ENCODE measurements at regions not wholly inside any gene's neighbourhood (a gene's known extent, or its start where the extent isn't known, plus 50 kb on each side); places are given as distances from the start of the nearest gene placed in this dataset.

DNA sequence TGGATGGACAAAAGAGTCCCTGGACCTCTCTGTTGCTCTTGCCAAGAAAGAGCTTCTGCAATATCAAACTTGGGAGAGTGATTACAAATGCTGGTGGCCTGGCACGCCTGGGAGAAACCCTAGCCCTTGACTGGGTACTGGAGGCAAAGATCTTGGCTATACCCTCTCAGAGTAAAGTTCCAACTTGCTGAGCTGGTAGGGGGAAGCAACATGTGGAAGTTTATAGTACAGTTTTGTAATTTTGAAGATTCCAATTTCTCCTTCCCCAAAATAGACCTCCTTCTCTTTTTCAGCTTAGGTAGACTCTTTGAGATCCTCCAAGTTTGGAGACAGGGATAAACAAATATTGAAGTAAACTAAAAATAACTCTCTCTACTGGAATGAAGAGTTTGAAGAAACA is 645.3 kb downstream of the NR4A2 start:
- Histone ChIP-seq H3K79me1 (ENCODE audit: insufficient read depth, low read depth, low read length, poor library complexity, severe bottlenecking) (no peaks in the 10 kb centered on the region), H3K56ac (ENCODE audit: insufficient read length, low read depth, low read length) (no peak overlapping the region), H3T11ph (ENCODE audit: low read length) (no peak overlapping the region), H4K5ac (ENCODE audit: insufficient read length, low read depth, low read length) (no peak overlapping the region), H2BK5ac (ENCODE audit: insufficient read length, low read length) (no peak overlapping the region), H2BK120ac (ENCODE audit: low read depth, low read length, poor library complexity, severe bottlenecking) (no peak overlapping the region), H3K4me1 (ENCODE audit: insufficient read depth, low read length) (no peaks in the 10 kb centered on the region), H3K23me2 (ENCODE audit: insufficient read length, low read depth, low read length, poor library complexity, severe bottlenecking) (no peaks in the 10 kb centered on the region), H3K27ac (ENCODE audit: insufficient read length, low read depth, low read length) (no peak overlapping the region), H2AK5ac (ENCODE audit: insufficient read length, low read length) (no peak overlapping the region), H3K9me3 (ENCODE audit: control insufficient read depth, low read depth, low read length) (no peaks in the 10 kb centered on the region), H2AFZ (ENCODE audit: low read length) (no peak overlapping the region), H3K27me3 (ENCODE audit: insufficient read depth, low read length) (no peaks in the 10 kb centered on the region), H3K79me2 (ENCODE audit: insufficient read depth, low read length) (no peaks in the 10 kb centered on the region), H2BK12ac (ENCODE audit: insufficient read length, low read depth, low read length) (no peak overlapping the region), H3K14ac (ENCODE audit: insufficient read depth, low read length) (no peak overlapping the region), H3K18ac (ENCODE audit: insufficient read length, low read depth, low read length) (no peak overlapping the region), H2BK15ac (ENCODE audit: low read depth, low read length) (no peak overlapping the region), H3K4ac (ENCODE audit: low read depth, low read length) (no peak overlapping the region), H2BK20ac (ENCODE audit: low read depth, low read length, poor library complexity, severe bottlenecking) (no peak overlapping the region), H4K91ac (ENCODE audit: insufficient read length, low read depth, low read length) (no peak overlapping the region), H3K4me2 (ENCODE audit: insufficient read depth, insufficient read length, low read length) (no peak overlapping the region), H4K20me1 (ENCODE audit: control insufficient read depth, insufficient read depth, insufficient read length) (no peaks in the 10 kb centered on the region), H4K8ac (replicated peaks; ENCODE audit: insufficient read length, low read depth, low read length) (no peak overlapping the region), H3K9ac (ENCODE audit: extremely low read depth, insufficient read length, low read length) (no peak overlapping the region), H3K23ac (ENCODE audit: insufficient read length, low read depth, low read length) (no peak overlapping the region)
- Mint-ChIP-seq H3K9me3 (no peaks in the 10 kb centered on the region), H3K4me1 (no peaks in the 10 kb centered on the region), H3K27ac (no peak overlapping the region), H3K36me3 (ENCODE audit: insufficient read depth in 1 of 3, low read depth in 3 of 3) (no peaks in the 10 kb centered on the region), H3K27me3 (ENCODE audit: low read depth) (no peaks in the 10 kb centered on the region), H3K4me3 (no peak overlapping the region)
- DNase-seq, result no peak
- no CpG with 5 or more reads among the region's 1 CpG for WGBS (ENCODE audit: extremely low coverage, insufficient read length, low lambda C conversion rate)
- no peak for TF ChIP-seq CTCF (conservative IDR thresholded peaks at IDR 0.05)

Measured in H9 (cell line).